HL-60 (cell line): ENCODE measurements at regions not wholly inside any gene's neighbourhood (a gene's known extent, or its start where the extent isn't known, plus 50 kb on each side); places are given as distances from the start of the nearest gene placed in this dataset.

Experiments
- TF ChIP-seq, protein P1 (sequence below): IDR thresholded peaks from one replicate; pipeline ENCODE4 v1.5.1; 2011; ENCODE audit warnings: low read length, control low read depth, inconsistent platforms; ENCODE audit not compliant: insufficient read depth
- TF ChIP-seq, protein P2 (sequence below): IDR thresholded peaks from 2 replicates; pipeline ENCODE4 v1.6.1; 2012; ENCODE audit warnings: low read depth; ENCODE audit not compliant: insufficient replicate concordance

DNA sequence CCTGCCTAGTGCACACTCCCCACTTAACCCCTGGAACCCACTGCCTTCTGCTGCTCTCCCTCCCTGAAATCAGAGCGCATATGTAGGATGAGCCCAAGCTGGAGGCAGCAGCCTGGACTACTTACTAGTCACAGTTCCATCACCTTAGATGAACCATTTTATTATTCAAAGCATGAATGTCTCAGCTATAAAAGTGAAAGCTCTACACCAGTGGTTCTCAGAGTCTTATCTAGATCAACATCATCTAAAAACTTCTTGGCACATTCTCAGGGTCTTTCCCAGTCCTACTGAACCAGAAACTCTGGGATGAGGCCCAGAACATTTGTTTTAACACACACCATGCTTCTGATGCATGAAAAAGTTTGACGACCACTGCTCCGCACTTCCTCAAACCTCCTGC is 100.3 kb upstream of the ANK3 start:
- TF ChIP-seq, protein P1, sequence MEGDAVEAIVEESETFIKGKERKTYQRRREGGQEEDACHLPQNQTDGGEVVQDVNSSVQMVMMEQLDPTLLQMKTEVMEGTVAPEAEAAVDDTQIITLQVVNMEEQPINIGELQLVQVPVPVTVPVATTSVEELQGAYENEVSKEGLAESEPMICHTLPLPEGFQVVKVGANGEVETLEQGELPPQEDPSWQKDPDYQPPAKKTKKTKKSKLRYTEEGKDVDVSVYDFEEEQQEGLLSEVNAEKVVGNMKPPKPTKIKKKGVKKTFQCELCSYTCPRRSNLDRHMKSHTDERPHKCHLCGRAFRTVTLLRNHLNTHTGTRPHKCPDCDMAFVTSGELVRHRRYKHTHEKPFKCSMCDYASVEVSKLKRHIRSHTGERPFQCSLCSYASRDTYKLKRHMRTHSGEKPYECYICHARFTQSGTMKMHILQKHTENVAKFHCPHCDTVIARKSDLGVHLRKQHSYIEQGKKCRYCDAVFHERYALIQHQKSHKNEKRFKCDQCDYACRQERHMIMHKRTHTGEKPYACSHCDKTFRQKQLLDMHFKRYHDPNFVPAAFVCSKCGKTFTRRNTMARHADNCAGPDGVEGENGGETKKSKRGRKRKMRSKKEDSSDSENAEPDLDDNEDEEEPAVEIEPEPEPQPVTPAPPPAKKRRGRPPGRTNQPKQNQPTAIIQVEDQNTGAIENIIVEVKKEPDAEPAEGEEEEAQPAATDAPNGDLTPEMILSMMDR: no peak
- TF ChIP-seq, protein P2, sequence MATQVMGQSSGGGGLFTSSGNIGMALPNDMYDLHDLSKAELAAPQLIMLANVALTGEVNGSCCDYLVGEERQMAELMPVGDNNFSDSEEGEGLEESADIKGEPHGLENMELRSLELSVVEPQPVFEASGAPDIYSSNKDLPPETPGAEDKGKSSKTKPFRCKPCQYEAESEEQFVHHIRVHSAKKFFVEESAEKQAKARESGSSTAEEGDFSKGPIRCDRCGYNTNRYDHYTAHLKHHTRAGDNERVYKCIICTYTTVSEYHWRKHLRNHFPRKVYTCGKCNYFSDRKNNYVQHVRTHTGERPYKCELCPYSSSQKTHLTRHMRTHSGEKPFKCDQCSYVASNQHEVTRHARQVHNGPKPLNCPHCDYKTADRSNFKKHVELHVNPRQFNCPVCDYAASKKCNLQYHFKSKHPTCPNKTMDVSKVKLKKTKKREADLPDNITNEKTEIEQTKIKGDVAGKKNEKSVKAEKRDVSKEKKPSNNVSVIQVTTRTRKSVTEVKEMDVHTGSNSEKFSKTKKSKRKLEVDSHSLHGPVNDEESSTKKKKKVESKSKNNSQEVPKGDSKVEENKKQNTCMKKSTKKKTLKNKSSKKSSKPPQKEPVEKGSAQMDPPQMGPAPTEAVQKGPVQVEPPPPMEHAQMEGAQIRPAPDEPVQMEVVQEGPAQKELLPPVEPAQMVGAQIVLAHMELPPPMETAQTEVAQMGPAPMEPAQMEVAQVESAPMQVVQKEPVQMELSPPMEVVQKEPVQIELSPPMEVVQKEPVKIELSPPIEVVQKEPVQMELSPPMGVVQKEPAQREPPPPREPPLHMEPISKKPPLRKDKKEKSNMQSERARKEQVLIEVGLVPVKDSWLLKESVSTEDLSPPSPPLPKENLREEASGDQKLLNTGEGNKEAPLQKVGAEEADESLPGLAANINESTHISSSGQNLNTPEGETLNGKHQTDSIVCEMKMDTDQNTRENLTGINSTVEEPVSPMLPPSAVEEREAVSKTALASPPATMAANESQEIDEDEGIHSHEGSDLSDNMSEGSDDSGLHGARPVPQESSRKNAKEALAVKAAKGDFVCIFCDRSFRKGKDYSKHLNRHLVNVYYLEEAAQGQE: no peak
